DND-41 (cell line): ENCODE measurements at regions not wholly inside any gene's neighbourhood (a gene's known extent, or its start where the extent isn't known, plus 50 kb on each side); places are given as distances from the start of the nearest gene placed in this dataset.

ENCODE experiments used
- ATAC-seq: fragments of 200-7000 bp; cut with Tn5 transposase; 3 replicates; pipeline ENCODE4 v1.9.1; 2021; ENCODE audit warnings: low read depth; ENCODE audit not compliant: insufficient read depth
- DNase-seq: peaks from one replicate; pipeline ENCODE4 v3.0.0-alpha.2; 2020
- H2AFZ ChIP-seq: 2 replicates; pipeline ENCODE4 v1.6.0; 2012; ENCODE audit warnings: low read depth, low read length
- H3K27ac ChIP-seq: 2 replicates; pipeline ENCODE4 v1.5.1; 2012; ENCODE audit warnings: low read length, inconsistent platforms
- H3K27me3 ChIP-seq: fragments of 200-600 bp; sonication (generic); 2 replicates; pipeline ENCODE4 v1.6.0; 2012; ENCODE audit warnings: low read length, mild to moderate bottlenecking, inconsistent platforms; ENCODE audit not compliant: insufficient read depth, poor library complexity
- H3K36me3 ChIP-seq: 2 replicates; pipeline ENCODE4 v1.5.1; 2012; ENCODE audit warnings: low read length, inconsistent platforms; ENCODE audit not compliant: insufficient read depth
- H3K4me1 ChIP-seq: 2 replicates; pipeline ENCODE4 v1.5.1; 2012; ENCODE audit warnings: mild to moderate bottlenecking, low read length; ENCODE audit not compliant: insufficient read depth
- H3K4me2 ChIP-seq: 2 replicates; pipeline ENCODE4 v1.6.0; 2012; ENCODE audit warnings: mild to moderate bottlenecking, moderate library complexity, low read length, inconsistent platforms; ENCODE audit not compliant: insufficient read depth
- H3K4me3 ChIP-seq, 2 experiments: fragments of 200-600 bp in 1 of 2; shearing (Covaris generic) in 1 of 2; 2 replicates each; pipeline ENCODE4 v1.5.1; 2012 to 2016; ENCODE audit warnings: inconsistent platforms in 2 of 2, low read length in 2 of 2, mild to moderate bottlenecking in 2 of 2, low read depth in 1 of 2, moderate library complexity in 1 of 2
- H3K79me2 ChIP-seq: 2 replicates; pipeline ENCODE4 v1.6.0; 2012; ENCODE audit warnings: low read length, inconsistent platforms; ENCODE audit not compliant: insufficient read depth
- H3K9ac ChIP-seq: 2 replicates; pipeline ENCODE4 v1.6.0; 2012; ENCODE audit warnings: low read depth, mild to moderate bottlenecking, inconsistent platforms, low read length, moderate library complexity
- H3K9me3 ChIP-seq: 2 replicates; pipeline ENCODE4 v1.5.1; 2012; ENCODE audit warnings: low read length, moderate library complexity, mild to moderate bottlenecking, inconsistent platforms; ENCODE audit not compliant: insufficient read depth, severe bottlenecking
- H4K20me1 ChIP-seq: 2 replicates; pipeline ENCODE4 v1.6.0; 2012; ENCODE audit warnings: low read length; ENCODE audit not compliant: insufficient read depth
- CTCF ChIP-seq: IDR thresholded peaks from 2 replicates; pipeline ENCODE4 v1.5.1; 2012; ENCODE audit warnings: borderline replicate concordance, low read length, moderate library complexity, mild to moderate bottlenecking; ENCODE audit not compliant: poor library complexity, severe bottlenecking; ENCODE audit errors: extremely low read depth
- EZH2 ChIP-seq: IDR thresholded peaks from 3 replicates; pipeline ENCODE4 v1.6.1; 2012; ENCODE audit warnings: borderline replicate concordance, low read depth, mild to moderate bottlenecking, moderate library complexity, low read length, inconsistent platforms; ENCODE audit not compliant: severe bottlenecking

GRCh38 chr6:141395443-141396008, 737.2 kb upstream of the GJE1 start:
- no peak; the same call in 2 of the 3 replicates for ATAC-seq
- H3K9me3 ChIP-seq, result no peaks in the 10 kb centered on the region
- H3K4me2 ChIP-seq, result no peak overlapping the region
- H3K9ac ChIP-seq, result no peak overlapping the region
- no peak for DNase-seq
- no peak for TF ChIP-seq CTCF
- no peak for TF ChIP-seq EZH2
- H3K4me3 ChIP-seq, result no peak overlapping the region
- H3K27me3 ChIP-seq, result no peaks in the 10 kb centered on the region
- H3K4me1 ChIP-seq, result no peaks in the 10 kb centered on the region
- H2AFZ ChIP-seq, result no peak overlapping the region
- no peaks in the 10 kb centered on the region for H3K36me3 ChIP-seq
- no peaks in the 10 kb centered on the region for H4K20me1 ChIP-seq
- no peaks in the 10 kb centered on the region for H3K79me2 ChIP-seq
- no peak overlapping the region for H3K27ac ChIP-seq

GRCh38 chr6:141394565-141395051, 738.1 kb upstream of the GJE1 start:
- ATAC-seq (no peak), DNase-seq (no peak)
- H3K27me3 ChIP-seq, result no peaks in the 10 kb centered on the region
- no peak overlapping the region for H3K9ac ChIP-seq
- TF ChIP-seq CTCF (no peak), EZH2 (no peak)
- H3K4me2 ChIP-seq, result no peak overlapping the region
- no peaks in the 10 kb centered on the region for H3K36me3 ChIP-seq
- no peak overlapping the region for H3K4me3 ChIP-seq
- H3K79me2 ChIP-seq, result no peaks in the 10 kb centered on the region
- no peak overlapping the region for H2AFZ ChIP-seq
- no peaks in the 10 kb centered on the region for H4K20me1 ChIP-seq
- no peaks in the 10 kb centered on the region for H3K4me1 ChIP-seq
- no peak overlapping the region for H3K27ac ChIP-seq
- no peaks in the 10 kb centered on the region for H3K9me3 ChIP-seq

- Histone ChIP-seq H3K27me3 (no peaks in the 10 kb centered on the region), H3K9ac (no peak overlapping the region), H4K20me1 (no peaks in the 10 kb centered on the region), H3K4me2 (no peak overlapping the region), H3K9me3 (no peaks in the 10 kb centered on the region), H3K36me3 (no peaks in the 10 kb centered on the region), H3K4me3 (no peak overlapping the region), H3K79me2 (no peaks in the 10 kb centered on the region), H3K27ac (no peak overlapping the region), H2AFZ (no peak overlapping the region), H3K4me1 (no peaks in the 10 kb centered on the region)
- no peak for DNase-seq
- ATAC-seq, result no peak
- TF ChIP-seq CTCF (no peak), EZH2 (no peak)
These were observed 738.6 kb upstream of the GJE1 start for GRCh38 chr6:141394125-141394536.
